ENCODE measurements at regions not wholly inside any gene's neighbourhood (a gene's known extent, or its start where the extent isn't known, plus 50 kb on each side); places are given as distances from the start of the nearest gene placed in this dataset.
"Not testable (repeated sequence)": the region's sequence is repeated elsewhere in the genome, so short reads cannot be mapped to it uniquely, and the experiment has no call there.

DNA sequence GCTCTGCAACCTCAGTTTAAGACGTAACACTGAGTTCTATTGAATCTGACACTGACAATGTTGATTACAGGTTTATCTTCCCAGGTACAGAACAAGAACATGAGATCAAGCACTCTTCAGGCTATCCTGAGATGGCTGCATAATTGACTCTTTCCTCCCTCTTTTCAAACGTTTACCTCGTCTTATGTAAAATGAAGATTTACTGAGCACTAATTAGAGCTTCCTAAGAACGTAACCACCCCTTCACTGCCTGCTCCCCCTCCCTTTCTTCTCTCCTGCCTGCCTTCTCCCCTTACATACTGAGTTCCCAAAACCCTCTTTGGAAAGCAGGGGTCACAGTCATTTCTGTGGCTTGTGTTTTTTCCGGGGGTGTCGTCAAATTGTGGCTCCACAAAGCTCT, 86.2 kb upstream of the ADCY2 start:
- TF ChIP-seq, protein P1, sequence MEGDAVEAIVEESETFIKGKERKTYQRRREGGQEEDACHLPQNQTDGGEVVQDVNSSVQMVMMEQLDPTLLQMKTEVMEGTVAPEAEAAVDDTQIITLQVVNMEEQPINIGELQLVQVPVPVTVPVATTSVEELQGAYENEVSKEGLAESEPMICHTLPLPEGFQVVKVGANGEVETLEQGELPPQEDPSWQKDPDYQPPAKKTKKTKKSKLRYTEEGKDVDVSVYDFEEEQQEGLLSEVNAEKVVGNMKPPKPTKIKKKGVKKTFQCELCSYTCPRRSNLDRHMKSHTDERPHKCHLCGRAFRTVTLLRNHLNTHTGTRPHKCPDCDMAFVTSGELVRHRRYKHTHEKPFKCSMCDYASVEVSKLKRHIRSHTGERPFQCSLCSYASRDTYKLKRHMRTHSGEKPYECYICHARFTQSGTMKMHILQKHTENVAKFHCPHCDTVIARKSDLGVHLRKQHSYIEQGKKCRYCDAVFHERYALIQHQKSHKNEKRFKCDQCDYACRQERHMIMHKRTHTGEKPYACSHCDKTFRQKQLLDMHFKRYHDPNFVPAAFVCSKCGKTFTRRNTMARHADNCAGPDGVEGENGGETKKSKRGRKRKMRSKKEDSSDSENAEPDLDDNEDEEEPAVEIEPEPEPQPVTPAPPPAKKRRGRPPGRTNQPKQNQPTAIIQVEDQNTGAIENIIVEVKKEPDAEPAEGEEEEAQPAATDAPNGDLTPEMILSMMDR (IDR thresholded peaks at IDR 0.05; ENCODE audit: poor library complexity), result not testable (repeated sequence)
- TF ChIP-seq EZH2 (IDR thresholded peaks at IDR 0.05; ENCODE audit: borderline replicate concordance), result not testable (repeated sequence)
